H9 (cell line): ENCODE measurements at regions not wholly inside any gene's neighbourhood (a gene's known extent, or its start where the extent isn't known, plus 50 kb on each side); places are given as distances from the start of the nearest gene placed in this dataset.

Source experiments
- DNase-seq: peaks from one replicate; pipeline ENCODE4 v3.0.0-alpha.2; 2017
- H2AFZ ChIP-seq: one replicate; pipeline ENCODE4 v1.6.1; 2013; ENCODE audit warnings: mild to moderate bottlenecking, low read length, control low read depth, moderate library complexity
- H2AK5ac ChIP-seq: 2 replicates; pipeline ENCODE4 v1.6.1; 2013; ENCODE audit warnings: low read length, control low read depth, mixed read lengths; ENCODE audit not compliant: insufficient read length
- H2BK120ac ChIP-seq: one replicate; pipeline ENCODE4 v1.6.1; 2013; ENCODE audit warnings: low read depth, mild to moderate bottlenecking, low read length, control low read depth, inconsistent platforms; ENCODE audit not compliant: poor library complexity, severe bottlenecking
- H2BK12ac ChIP-seq: 2 replicates; pipeline ENCODE4 v1.6.1; 2013; ENCODE audit warnings: low read length, control low read depth, mixed read lengths, low read depth; ENCODE audit not compliant: insufficient read length
- H2BK15ac ChIP-seq: 2 replicates; pipeline ENCODE4 v1.6.1; 2013; ENCODE audit warnings: low read depth, low read length, control low read depth
- H2BK20ac ChIP-seq: one replicate; pipeline ENCODE4 v1.6.1; 2013; ENCODE audit warnings: low read depth, mild to moderate bottlenecking, low read length, control low read depth, inconsistent platforms; ENCODE audit not compliant: poor library complexity, severe bottlenecking
- H2BK5ac ChIP-seq: 2 replicates; pipeline ENCODE4 v1.6.1; 2013; ENCODE audit warnings: low read length, control low read depth, mixed read lengths; ENCODE audit not compliant: insufficient read length
- H3K14ac ChIP-seq: 2 replicates; pipeline ENCODE4 v1.6.1; 2013; ENCODE audit warnings: low read length, control low read depth; ENCODE audit not compliant: insufficient read depth
- H3K18ac ChIP-seq: 2 replicates; pipeline ENCODE4 v1.6.1; 2013; ENCODE audit warnings: low read depth, mild to moderate bottlenecking, mixed read lengths, low read length, control low read depth; ENCODE audit not compliant: insufficient read length
- H3K23ac ChIP-seq: 2 replicates; pipeline ENCODE4 v1.6.1; 2013; ENCODE audit warnings: low read length, control low read depth, mixed read lengths, low read depth; ENCODE audit not compliant: insufficient read length
- H3K23me2 ChIP-seq: 2 replicates; pipeline ENCODE4 v1.6.1; 2013; ENCODE audit warnings: low read depth, mild to moderate bottlenecking, mixed read lengths, low read length, control low read depth; ENCODE audit not compliant: insufficient read length, poor library complexity, severe bottlenecking
- H3K27ac ChIP-seq: 2 replicates; pipeline ENCODE4 v1.5.1; 2013; ENCODE audit warnings: low read length, control low read depth, mixed read lengths, low read depth; ENCODE audit not compliant: insufficient read length
- H3K27me3 ChIP-seq: 2 replicates; pipeline ENCODE4 v1.6.1; 2013; ENCODE audit warnings: low read length, control low read depth, inconsistent platforms; ENCODE audit not compliant: insufficient read depth
- H3K4ac ChIP-seq: 2 replicates; pipeline ENCODE4 v1.6.1; 2013; ENCODE audit warnings: low read depth, mild to moderate bottlenecking, control low read depth, inconsistent platforms, low read length, moderate library complexity
- H3K4me1 ChIP-seq: 2 replicates; pipeline ENCODE4 v1.6.1; 2013; ENCODE audit warnings: low read length, control low read depth, inconsistent platforms; ENCODE audit not compliant: insufficient read depth
- H3K4me2 ChIP-seq: 2 replicates; pipeline ENCODE4 v1.6.1; 2013; ENCODE audit warnings: low read length, control low read depth, mixed read lengths; ENCODE audit not compliant: insufficient read length, insufficient read depth
- H3K56ac ChIP-seq: 2 replicates; pipeline ENCODE4 v1.6.1; 2013; ENCODE audit warnings: low read depth, mild to moderate bottlenecking, mixed read lengths, low read length, control low read depth; ENCODE audit not compliant: insufficient read length
- H3K79me1 ChIP-seq: 2 replicates; pipeline ENCODE4 v1.6.1; 2013; ENCODE audit warnings: low read depth, mild to moderate bottlenecking, moderate library complexity, low read length, control low read depth, inconsistent platforms; ENCODE audit not compliant: insufficient read depth, poor library complexity, severe bottlenecking
- H3K79me2 ChIP-seq: 2 replicates; pipeline ENCODE4 v1.6.1; 2013; ENCODE audit warnings: low read length, control low read depth, inconsistent platforms; ENCODE audit not compliant: insufficient read depth
- H3K9ac ChIP-seq: 2 replicates; pipeline ENCODE4 v1.6.1; 2013; ENCODE audit warnings: low read length, control low read depth, mixed read lengths; ENCODE audit not compliant: insufficient read length; ENCODE audit errors: extremely low read depth
- H3K9me3 ChIP-seq: one replicate; pipeline ENCODE4 v1.6.1; 2013; ENCODE audit warnings: low read depth, low read length, inconsistent platforms; ENCODE audit not compliant: control insufficient read depth
- H3T11ph ChIP-seq: one replicate; pipeline ENCODE4 v1.6.1; 2013; ENCODE audit warnings: mild to moderate bottlenecking, low read length, control low read depth, inconsistent platforms
- H4K20me1 ChIP-seq: one replicate; pipeline ENCODE4 v1.6.1; 2013; ENCODE audit not compliant: control insufficient read depth, insufficient read length, insufficient read depth
- H4K5ac ChIP-seq: 2 replicates; pipeline ENCODE4 v1.6.1; 2013; ENCODE audit warnings: low read depth, mild to moderate bottlenecking, mixed read lengths, low read length, control low read depth; ENCODE audit not compliant: insufficient read length
- H4K8ac ChIP-seq: replicated peaks from 2 replicates; pipeline ENCODE4 v1.6.1; 2013; ENCODE audit warnings: low read length, control low read depth, mixed read lengths, low read depth; ENCODE audit not compliant: insufficient read length
- H4K91ac ChIP-seq: 2 replicates; pipeline ENCODE4 v1.6.1; 2013; ENCODE audit warnings: low read depth, mild to moderate bottlenecking, moderate library complexity, mixed read lengths, low read length, control low read depth; ENCODE audit not compliant: insufficient read length
- H3K27ac Mint-ChIP-seq, 3 experiments: 2 replicates in 2 of 3; 3 replicates in 1 of 3; pipeline ENCODE4 v1.8.0; 2020 to 2021; ENCODE audit warnings: mixed read lengths in 3 of 3, mild to moderate bottlenecking in 1 of 3, moderate library complexity in 1 of 3
- H3K27me3 Mint-ChIP-seq: 2 replicates; pipeline ENCODE4 v1.8.0; 2021; ENCODE audit warnings: low read depth, mild to moderate bottlenecking, moderate library complexity, mixed read lengths
- H3K36me3 Mint-ChIP-seq, 3 experiments: 2 replicates in 2 of 3; 3 replicates in 1 of 3; pipeline ENCODE4 v1.8.0; 2020 to 2021; ENCODE audit warnings: low read depth in 3 of 3, mixed read lengths in 3 of 3; ENCODE audit not compliant: insufficient read depth in 1 of 3
- H3K4me1 Mint-ChIP-seq, 2 experiments: 2 replicates each; pipeline ENCODE4 v1.8.0; 2020; ENCODE audit warnings: mixed read lengths in 2 of 2
- H3K4me3 Mint-ChIP-seq, 2 experiments: 2 replicates in 1 of 2; 3 replicates in 1 of 2; pipeline ENCODE4 v1.8.0; 2020 to 2021; ENCODE audit warnings: mild to moderate bottlenecking in 2 of 2, mixed read lengths in 2 of 2, moderate library complexity in 1 of 2
- H3K9me3 Mint-ChIP-seq, 2 experiments: 2 replicates in 1 of 2; 3 replicates in 1 of 2; pipeline ENCODE4 v1.8.0; 2020; ENCODE audit warnings: mild to moderate bottlenecking in 2 of 2, mixed read lengths in 2 of 2, moderate library complexity in 1 of 2
- CTCF ChIP-seq: fragments of 200-600 bp; sonication (generic); conservative IDR thresholded peaks from 3 replicates; pipeline ENCODE4 v1.8.0; 2021; ENCODE audit warnings: antibody characterized with exemption, mild to moderate bottlenecking
- WGBS: extraction: QIAGEN DNeasy Blood & Tissue Kit; methylation state at CpG from one replicate; pipeline ENCODE4 v1.1.7; 2013; ENCODE audit warnings: missing lambda C conversion rate, low lambda C conversion rate, mixed read lengths; ENCODE audit not compliant: insufficient read length; ENCODE audit errors: extremely low coverage; 5-methylcytosine and 5-hydroxymethylcytosine counted together

GRCh38 chr7:115127399-115128021, 205.6 kb downstream of the MDFIC start:
- no peak overlapping the region for H3T11ph ChIP-seq
- DNase-seq, result no peak
- H3K79me1 ChIP-seq, result no peaks in the 10 kb centered on the region
- no peaks in the 10 kb centered on the region for H3K27me3 ChIP-seq
- no peaks in the 10 kb centered on the region for H3K9me3 Mint-ChIP-seq
- H3K4me3 Mint-ChIP-seq, result no peak overlapping the region
- H3K4me1 ChIP-seq, result no peaks in the 10 kb centered on the region
- H3K27me3 Mint-ChIP-seq, result no peaks in the 10 kb centered on the region
- H3K36me3 Mint-ChIP-seq, result no peaks in the 10 kb centered on the region
- H3K9ac ChIP-seq, result no peak overlapping the region
- no peak overlapping the region for H4K8ac ChIP-seq
- no peak overlapping the region for H2AK5ac ChIP-seq
- H4K5ac ChIP-seq, result no peak overlapping the region
- no peak overlapping the region for H2BK20ac ChIP-seq
- no peak overlapping the region for H3K27ac Mint-ChIP-seq
- H4K20me1 ChIP-seq, result no peaks in the 10 kb centered on the region
- H2BK12ac ChIP-seq, result no peak overlapping the region
- no peak overlapping the region for H3K27ac ChIP-seq
- H3K79me2 ChIP-seq, result no peaks in the 10 kb centered on the region
- H4K91ac ChIP-seq, result no peak overlapping the region
- H2BK5ac ChIP-seq, result no peak overlapping the region
- no peak overlapping the region for H3K14ac ChIP-seq
- H3K56ac ChIP-seq, result no peak overlapping the region
- H3K4me2 ChIP-seq, result no peak overlapping the region
- no peak overlapping the region for H2AFZ ChIP-seq
- no peak overlapping the region for H2BK15ac ChIP-seq
- no peak overlapping the region for H2BK120ac ChIP-seq
- no peaks in the 10 kb centered on the region for H3K23me2 ChIP-seq
- H3K23ac ChIP-seq, result no peak overlapping the region
- H3K9me3 ChIP-seq, result no peaks in the 10 kb centered on the region
- TF ChIP-seq CTCF, result no peak
- no CpG with 5 or more reads among the region's 5 CpGs for WGBS
- H3K4ac ChIP-seq, result no peak overlapping the region
- H3K18ac ChIP-seq, result no peak overlapping the region
- H3K4me1 Mint-ChIP-seq, result no peaks in the 10 kb centered on the region
